ENCODE measurements at regions not wholly inside any gene's neighbourhood (a gene's known extent, or its start where the extent isn't known, plus 50 kb on each side); places are given as distances from the start of the nearest gene placed in this dataset.

- H3K27ac ChIP-seq, result peak overlapping the region; percentile 86
- no peak for TF ChIP-seq CTCF (conservative IDR thresholded peaks at IDR 0.05; ENCODE audit: low read depth)
- no peak for DNase-seq (ENCODE audit: low spot score)
- CTCF ChIA-PET, result interaction anchor here (0.6 kb wide), 1 partner anchor 64 kb away, joined by 3 read pairs; no protein-coding TSS in a partner anchor
- POLR2A ChIA-PET (ENCODE audit: low non-redundant PET), result no interaction called here
Measured at GRCh38 chr2:568639-569235, 108.5 kb downstream of the TMEM18 start.

GRCh38 chr2:567865-568638 lies 109.2 kb downstream of the TMEM18 start:
- H3K27ac ChIP-seq, result peak overlapping the region; percentile 86
- CTCF ChIA-PET, result interaction anchor here (0.6 kb wide), 1 partner anchor 64 kb away, joined by 3 read pairs; no protein-coding TSS in a partner anchor

GRCh38 chr2:567496-567864 lies 109.7 kb downstream of the TMEM18 start:
- POLR2A ChIA-PET (ENCODE audit: low non-redundant PET), result interaction anchor here (0.6 kb wide), 1 partner anchor 109 kb away, joined by 3 read pairs; no protein-coding TSS in a partner anchor
- DNase-seq (ENCODE audit: low spot score), result no peak
- peak overlapping the region; percentile 86 for H3K27ac ChIP-seq
- no peak for TF ChIP-seq CTCF (conservative IDR thresholded peaks at IDR 0.05; ENCODE audit: low read depth)
- CTCF ChIA-PET, result no interaction called here

More at GRCh38 chr2:567865-568638, 109.2 kb downstream of the TMEM18 start:
- DNase-seq (ENCODE audit: low spot score), result peak; percentile 78
- POLR2A ChIA-PET (ENCODE audit: low non-redundant PET), result no interaction called here
- no peak for TF ChIP-seq CTCF (conservative IDR thresholded peaks at IDR 0.05; ENCODE audit: low read depth)

- TF ChIP-seq CTCF (conservative IDR thresholded peaks at IDR 0.05; ENCODE audit: low read depth), result no peak
- H3K27ac ChIP-seq, result peak overlapping the region; percentile 86
- ChIA-PET POLR2A (ENCODE audit: low non-redundant PET) (interaction anchor here (0.6 kb wide), 1 partner anchor 110 kb away, joined by 3 read pairs; no protein-coding TSS in a partner anchor), CTCF (no interaction called here)
- DNase-seq (ENCODE audit: low spot score), result no peak
Measured at GRCh38 chr2:566379-567313, 110.6 kb downstream of the TMEM18 start.

- POLR2A ChIA-PET (ENCODE audit: low non-redundant PET), result no interaction called here
Measured at GRCh38 chr2:564471-565181, 112.6 kb downstream of the TMEM18 start.

More at GRCh38 chr2:564471-565181, 112.6 kb downstream of the TMEM18 start:
- H3K27ac ChIP-seq, result no peak overlapping the region
- no peak for TF ChIP-seq CTCF (conservative IDR thresholded peaks at IDR 0.05; ENCODE audit: low read depth)
- DNase-seq (ENCODE audit: low spot score), result no peak
- CTCF ChIA-PET, result interaction anchor here (0.6 kb wide), 1 partner anchor 348 kb away, joined by 3 read pairs; no protein-coding TSS in a partner anchor
